Activated T-cell treated with anti-CD3 and anti-CD28 coated beads for 48 hours (primary cell): ENCODE measurements at regions not wholly inside any gene's neighbourhood (a gene's known extent, or its start where the extent isn't known, plus 50 kb on each side); places are given as distances from the start of the nearest gene placed in this dataset.

Experiments used
- DNase-seq: peaks from one replicate; pipeline ENCODE4 v3.0.0-alpha.2; 2020; ENCODE audit warnings: low read depth

GRCh38 chr7:121493553-121493952 lies 97.4 kb upstream of the FAM3C start:
- DNase-seq = no peak

GRCh38 chr7:121490309-121490708 lies 94.2 kb upstream of the FAM3C start:
- DNase-seq = no peak

GRCh38 chr7:121489440-121489839 lies 93.3 kb upstream of the FAM3C start:
- DNase-seq = no peak

- no peak for DNase-seq
Observed at GRCh38 chr7:121488111-121488650, 92.1 kb upstream of the FAM3C start.

GRCh38 chr7:121486590-121486989 lies 90.5 kb upstream of the FAM3C start:
- DNase-seq = no peak

GRCh38 chr7:121485467-121486243 lies 89.5 kb upstream of the FAM3C start:
- DNase-seq = no peak

GRCh38 chr7:121484089-121484763 lies 88.1 kb upstream of the FAM3C start:
- no peak for DNase-seq

GRCh38 chr7:121480566-121481335 lies 84.6 kb upstream of the FAM3C start:
- no peak for DNase-seq

- DNase-seq = no peak
Observed at GRCh38 chr7:121480058-121480457, 84.0 kb upstream of the FAM3C start.

- no peak for DNase-seq
Observed at GRCh38 chr7:121479466-121479865, 83.4 kb upstream of the FAM3C start.

GRCh38 chr7:121475806-121476205 lies 79.7 kb upstream of the FAM3C start:
- no peak for DNase-seq

GRCh38 chr7:121474301-121474673 lies 78.2 kb upstream of the FAM3C start:
- DNase-seq = no peak

GRCh38 chr7:121473645-121474300 lies 77.7 kb upstream of the FAM3C start:
- no peak for DNase-seq

- DNase-seq = no peak
Observed at GRCh38 chr7:121466455-121466854, 70.3 kb upstream of the FAM3C start.

GRCh38 chr7:121459148-121459547 lies 63.0 kb upstream of the FAM3C start:
- no peak for DNase-seq

GRCh38 chr7:121456785-121457359 lies 60.8 kb upstream of the FAM3C start:
- DNase-seq = no peak

- no peak for DNase-seq
Observed at GRCh38 chr7:121456015-121456414, 59.9 kb upstream of the FAM3C start.

GRCh38 chr7:121452389-121452788 lies 56.3 kb upstream of the FAM3C start:
- DNase-seq = no peak

- DNase-seq = no peak
Observed at GRCh38 chr7:121451367-121452094, 55.4 kb upstream of the FAM3C start.

- DNase-seq = no peak
Observed at GRCh38 chr7:121450631-121451198, 54.6 kb upstream of the FAM3C start.

GRCh38 chr7:121449735-121450240 lies 53.7 kb upstream of the FAM3C start:
- no peak for DNase-seq
